K562 (cell line): ENCODE measurements at regions not wholly inside any gene's neighbourhood (a gene's known extent, or its start where the extent isn't known, plus 50 kb on each side); places are given as distances from the start of the nearest gene placed in this dataset.

ENCODE experiments used
- ATAC-seq: fragments of 200-7000 bp; cut with Tn5 transposase; 3 replicates; pipeline ENCODE4 v1.9.1; 2020; ENCODE audit warnings: moderate library complexity
- BruUV-seq: library from RNA; stranded (reverse); fragments of 400-500 nt; replicated peaks from 2 replicates; lab custom pipeline; 2021; lab: Mats Ljungman, UMichigan
- CTCF ChIA-PET: fragments of 300-600 bp; formaldehyde crosslinking; extraction: SDS; loops from one replicate; lab custom pipeline; 2021; ENCODE audit warnings: low intra/inter-chr PET ratio; lab: Yijun Ruan, JAX
- POLR2A ChIA-PET: fragments of 300-600, 350-650 bp; sonication (Branson Sonifier 250); formaldehyde crosslinking; extraction: SDS; loops from one replicate; lab custom pipeline; 2021; ENCODE audit warnings: antibody characterized with exemption, inconsistent platforms; lab: Yijun Ruan, JAX
- DNase-seq, 4 experiments: peaks; one replicate each; pipeline versions ENCODE4 v3.0.0 to v3.0.0-alpha.2; 2011 to 2018; ENCODE audit warnings: low spot score in 3 of 4, mixed read lengths in 3 of 4; ENCODE audit errors: extremely low read depth in 1 of 4
- FAIRE-seq: peaks from 2 replicates; lab custom pipeline; 2011; peaks lifted over from hg19 to GRCh38; lab: Jason Lieb, UNC
- H2AFZ ChIP-seq: 2 replicates; pipeline ENCODE4 v1.6.0; 2011; ENCODE audit warnings: low read depth, low read length, control low read depth, inconsistent platforms
- H3K27ac ChIP-seq: fragments of 200-600 bp; 3 replicates; pipeline ENCODE4 v1.8.0; 2011; ENCODE audit warnings: low read depth, mild to moderate bottlenecking, control low read depth, inconsistent platforms, low read length, moderate library complexity, mixed read lengths; ENCODE audit errors: extremely low read depth
- H3K27me3 ChIP-seq, 2 experiments: fragments of 300-600 bp in 1 of 2; 2 replicates in 1 of 2; 3 replicates in 1 of 2; pipeline versions ENCODE4 v1.6.0 to v1.8.0; 2011; ENCODE audit warnings: inconsistent platforms in 2 of 2, low read length in 2 of 2, mild to moderate bottlenecking in 1 of 2, mixed read lengths in 1 of 2, moderate library complexity in 1 of 2; ENCODE audit not compliant: control insufficient read depth in 2 of 2, insufficient read depth in 2 of 2
- H3K36me3 ChIP-seq: fragments of 300-600 bp; 3 replicates; pipeline ENCODE4 v1.8.0; 2011; ENCODE audit warnings: mild to moderate bottlenecking, low read length, inconsistent platforms; ENCODE audit not compliant: control insufficient read depth, insufficient read depth
- H3K4me1 ChIP-seq, 2 experiments: fragments of 200-600 bp in 1 of 2; replicated peaks in 1 of 2; 2 replicates in 1 of 2; 3 replicates in 1 of 2; pipeline versions ENCODE4 v1.5.1 to v1.8.0; 2011; ENCODE audit warnings: inconsistent platforms in 2 of 2, low read length in 2 of 2, mild to moderate bottlenecking in 1 of 2, mixed read lengths in 1 of 2, moderate library complexity in 1 of 2; ENCODE audit not compliant: control insufficient read depth in 2 of 2, insufficient read depth in 2 of 2
- H3K4me2 ChIP-seq: 2 replicates; pipeline ENCODE4 v1.6.1; 2011; ENCODE audit warnings: low read length, control low read depth, inconsistent platforms, mixed read lengths; ENCODE audit not compliant: insufficient read depth
- H3K4me3 ChIP-seq: fragments of 200-600 bp; sonication (generic), shearing (Covaris generic); 2 replicates; pipeline ENCODE4 v1.5.1; 2016; ENCODE audit warnings: control low read depth, inconsistent platforms
- H3K79me2 ChIP-seq: fragments of 200-600 bp; 3 replicates; pipeline ENCODE4 v1.8.0; 2011; ENCODE audit warnings: low read length, inconsistent platforms; ENCODE audit not compliant: control insufficient read depth, insufficient read depth
- H3K9ac ChIP-seq, 2 experiments: 2 replicates each; pipeline versions ENCODE4 v1.6.0 to v1.6.1; 2011; ENCODE audit warnings: low read depth in 2 of 2, low read length in 2 of 2, control low read depth in 1 of 2, inconsistent platforms in 1 of 2, mild to moderate bottlenecking in 1 of 2, mixed read lengths in 1 of 2; ENCODE audit not compliant: insufficient read depth in 1 of 2
- H3K9me1 ChIP-seq: one replicate; pipeline ENCODE4 v1.6.0; 2011; ENCODE audit warnings: inconsistent platforms, mild to moderate bottlenecking, low read length, moderate library complexity; ENCODE audit not compliant: control insufficient read depth, insufficient read depth
- H3K9me3 ChIP-seq: replicated peaks from 2 replicates; pipeline ENCODE4 v1.5.1; 2011; ENCODE audit warnings: low read depth, low read length, inconsistent platforms; ENCODE audit not compliant: control insufficient read depth, insufficient read depth
- H4K20me1 ChIP-seq: replicated peaks from 2 replicates; pipeline ENCODE4 v1.6.1; 2011; ENCODE audit warnings: low read length, inconsistent platforms, mixed read lengths; ENCODE audit not compliant: control insufficient read depth, insufficient read depth
- ETV1 ChIP-seq: fragments of 450-650 bp; conservative IDR thresholded peaks from 2 replicates; pipeline ENCODE4 v1.6.1; 2016; ENCODE audit warnings: missing genetic modification characterization, control low read depth, low read depth, missing compliant biosample characterization
- HBP1 ChIP-seq: fragments of 450-650 bp; formaldehyde crosslinking; IDR thresholded peaks from 2 replicates; pipeline ENCODE4 v1.4.0; 2022; ENCODE audit warnings: missing genetic modification characterization
- KLF16 ChIP-seq: IDR thresholded peaks from 2 replicates; pipeline ENCODE4 v1.6.1; 2016; ENCODE audit warnings: antibody characterized with exemption
- NCOA2 ChIP-seq, 2 experiments: fragments of 450-650 bp; IDR thresholded peaks; 2 replicates each; pipeline ENCODE4 v1.6.1; 2018; ENCODE audit warnings: mild to moderate bottlenecking in 2 of 2, moderate library complexity in 1 of 2; ENCODE audit not compliant: partially characterized antibody in 2 of 2
- RBM22 ChIP-seq: fragments of 200-400 bp; formaldehyde crosslinking; IDR thresholded peaks from 2 replicates; pipeline ENCODE4 v1.6.1; 2018; ENCODE audit warnings: low read length, low read depth; ENCODE audit not compliant: poor library complexity, severe bottlenecking
- SPI1 ChIP-seq: IDR thresholded peaks from 2 replicates; pipeline ENCODE4 v1.6.1; 2011; ENCODE audit warnings: low read depth, low read length, control low read depth, borderline replicate concordance
- TCF7L2 ChIP-seq: fragments of 150-350 bp; IDR thresholded peaks from 2 replicates; pipeline ENCODE4 v1.6.1; 2016; ENCODE audit warnings: low read depth, mild to moderate bottlenecking, low read length, moderate library complexity
- XRCC4 ChIP-seq: IDR thresholded peaks from one replicate; pipeline ENCODE4 v1.6.1; 2011; ENCODE audit not compliant: insufficient read depth, insufficient read length; ENCODE audit errors: extremely low read depth
- YY1 ChIP-seq, 3 experiments: IDR thresholded peaks; 2 replicates each; pipeline ENCODE4 v1.6.1; 2011; ENCODE audit warnings: low read length in 2 of 3, mild to moderate bottlenecking in 2 of 3, moderate library complexity in 2 of 3, borderline replicate concordance in 1 of 3, control low read depth in 1 of 3, low read depth in 1 of 3; ENCODE audit not compliant: insufficient read depth in 3 of 3, insufficient replicate concordance in 2 of 3, control insufficient read depth in 1 of 3, insufficient read length in 1 of 3; ENCODE audit errors: extremely low read depth in 1 of 3
- ZNF23 ChIP-seq: fragments of 250-450 bp; sonication (Bioruptor Pico); IDR thresholded peaks from 2 replicates; pipeline ENCODE4 v1.4.0; 2020; ENCODE audit warnings: mild to moderate bottlenecking
- ZNF609 ChIP-seq: sonication (generic); formaldehyde crosslinking; IDR thresholded peaks from 2 replicates; pipeline ENCODE4 v1.8.1; 2023; ENCODE audit warnings: missing genetic modification reagents, mild to moderate bottlenecking, borderline replicate concordance
- ZNF696 ChIP-seq: fragments of 250-450 bp; sonication (Bioruptor Pico); conservative IDR thresholded peaks from 2 replicates; pipeline ENCODE4 v1.4.0; 2020; ENCODE audit warnings: mild to moderate bottlenecking, moderate library complexity
- WGBS: fragments of 100-300 bp; shearing (Covaris generic); methylation state at CpG from one replicate; pipeline ENCODE4 v1.1.6; 2016; ENCODE audit warnings: low coverage, mixed read lengths; ENCODE audit not compliant: insufficient coverage; ENCODE audit errors: missing lambda C conversion rate; 5-methylcytosine and 5-hydroxymethylcytosine counted together
- in situ Hi-C: fragments of 300-500 bp; cut with MboI; formaldehyde crosslinking; loops from 4 replicates; pipeline ENCODE4 v1.15.0; 2018; ENCODE audit warnings: inconsistent platforms, mixed read lengths
- intact Hi-C: fragments of 100-400 bp; cut with micrococcal nuclease; formaldehyde crosslinking; loops from 2 replicates; pipeline ENCODE4 v1.14.2; 2022

DNA sequence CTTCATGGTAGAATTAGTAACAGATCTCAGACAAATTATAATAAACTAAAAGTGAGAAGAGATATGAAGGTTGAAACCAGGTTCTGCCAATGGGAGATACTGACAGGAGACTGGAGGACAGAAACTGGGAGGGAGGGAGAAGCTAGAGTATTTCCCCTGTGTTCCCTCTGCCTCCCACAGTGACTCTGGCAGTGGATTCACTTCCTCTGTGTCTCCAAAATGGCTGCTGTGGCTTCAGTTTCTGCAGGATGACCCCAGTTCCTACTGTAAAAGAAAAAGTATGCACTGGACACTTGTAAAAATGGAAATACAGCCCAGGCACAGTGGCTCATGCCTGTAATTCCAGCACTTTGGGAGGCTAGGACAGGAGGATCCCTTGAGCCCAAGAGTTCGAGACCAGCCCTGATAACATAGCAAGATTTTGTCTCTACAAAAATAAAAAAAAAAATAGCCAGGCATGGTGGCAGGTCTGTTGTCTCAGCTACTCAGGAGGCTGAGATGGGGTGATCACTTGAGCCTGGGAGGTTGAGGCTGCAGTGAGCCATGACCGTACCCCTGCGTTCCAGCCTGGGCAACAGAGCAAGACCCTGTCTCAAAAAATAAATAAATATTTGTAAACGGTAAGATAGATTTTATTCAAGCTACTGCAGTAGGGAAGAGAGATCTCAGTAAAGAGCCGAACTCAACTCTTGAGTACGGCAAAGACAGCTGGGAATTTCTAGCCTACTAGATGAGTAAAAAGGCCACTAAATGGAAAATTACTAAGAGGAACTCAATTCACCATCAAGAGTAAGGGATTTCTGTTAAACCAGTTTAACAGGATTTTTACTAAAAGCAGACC is 156.6 kb upstream of the TRIM24 start:
- no peaks in the 10 kb centered on the region for H3K36me3 ChIP-seq
- intact Hi-C loops, result no loop called here
- no peaks in the 10 kb centered on the region for H3K9me3 ChIP-seq
- in situ Hi-C loops, result no loop called here
- no peaks in the 10 kb centered on the region for H3K27me3 ChIP-seq
- FAIRE-seq, result no peak
- no peak overlapping the region for H3K9ac ChIP-seq
- no peaks in the 10 kb centered on the region for H3K9me1 ChIP-seq
- H3K4me2 ChIP-seq, result no peak overlapping the region
- H4K20me1 ChIP-seq, result no peaks in the 10 kb centered on the region
- ChIA-PET CTCF (no interaction called here), POLR2A (interaction anchor here (0.7 to 1.1 kb wide), 2 partner anchors 38 to 441 kb away, joined by 3 read pairs; no protein-coding TSS in a partner anchor)
- H3K4me3 ChIP-seq, result no peak overlapping the region
- no peak overlapping the region for H3K27ac ChIP-seq
- no TSS peak for BruUV-seq
- 0 out of 2 replicates have a peak overlapping the region, but pooled peaks have one; percentile 21 for H2AFZ ChIP-seq
- H3K79me2 ChIP-seq, result no peaks in the 10 kb centered on the region
- no peak for DNase-seq
- no peaks in the 10 kb centered on the region for H3K4me1 ChIP-seq
- peak; percentile 38; the same call in 2 of the 3 replicates for ATAC-seq
- TF ChIP-seq KLF16 (no peak), YY1 (IDR thresholded peaks at IDR 0.05; ENCODE audit: borderline replicate concordance in 1 of 3, control insufficient read depth in 1 of 3, extremely low read depth in 1 of 3, insufficient read depth in 3 of 3, insufficient read length in 1 of 3, insufficient replicate concordance in 2 of 3, low read depth in 1 of 3, low read length in 2 of 3) (peak in 1 of 3 experiments; percentile 74), TCF7L2 (no peak), XRCC4 (no peak), RBM22 (no peak), ZNF23 (CRISPR knock-in tag) (no peak), ZNF609 (CRISPR knock-in tag) (no peak), HBP1 (no peak), ZNF696 (no peak), ETV1 (tag) (no peak), NCOA2 (IDR thresholded peaks at IDR 0.05; ENCODE audit: partially characterized antibody in 2 of 2) (no peak), SPI1 (peak; percentile 44; the same call in 1 of the 2 replicates)
- WGBS, result 32% methylated on average over 6 of the region's 6 CpGs
